ENCODE measurements at regions not wholly inside any gene's neighbourhood (a gene's known extent, or its start where the extent isn't known, plus 50 kb on each side); places are given as distances from the start of the nearest gene placed in this dataset.
"Not testable (repeated sequence)": the region's sequence is repeated elsewhere in the genome, so short reads cannot be mapped to it uniquely, and the experiment has no call there.

DNA sequence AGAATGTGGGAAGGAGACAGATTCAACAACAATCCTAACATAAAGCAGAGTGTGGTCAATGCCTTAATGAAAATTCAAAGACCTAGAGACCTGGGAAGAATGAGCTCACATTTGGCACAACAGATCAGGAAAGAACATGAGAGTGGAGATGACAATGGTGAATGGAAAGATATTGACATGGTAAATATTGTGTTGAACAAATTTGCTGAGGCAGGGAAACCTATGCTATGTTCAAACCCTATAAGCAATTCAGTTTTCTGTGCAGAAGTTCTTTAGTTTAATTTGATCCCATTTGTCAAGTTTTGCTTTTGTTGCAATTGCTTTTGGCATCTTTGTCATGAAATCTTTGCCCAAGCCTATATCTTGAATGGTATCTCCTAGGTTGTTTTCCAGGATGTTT is 199.4 kb upstream of the LRRTM4 start:
- H3K27ac Mint-ChIP-seq (ENCODE audit: unreplicated experiment), result no peak overlapping the region
- TF ChIP-seq, protein P1, sequence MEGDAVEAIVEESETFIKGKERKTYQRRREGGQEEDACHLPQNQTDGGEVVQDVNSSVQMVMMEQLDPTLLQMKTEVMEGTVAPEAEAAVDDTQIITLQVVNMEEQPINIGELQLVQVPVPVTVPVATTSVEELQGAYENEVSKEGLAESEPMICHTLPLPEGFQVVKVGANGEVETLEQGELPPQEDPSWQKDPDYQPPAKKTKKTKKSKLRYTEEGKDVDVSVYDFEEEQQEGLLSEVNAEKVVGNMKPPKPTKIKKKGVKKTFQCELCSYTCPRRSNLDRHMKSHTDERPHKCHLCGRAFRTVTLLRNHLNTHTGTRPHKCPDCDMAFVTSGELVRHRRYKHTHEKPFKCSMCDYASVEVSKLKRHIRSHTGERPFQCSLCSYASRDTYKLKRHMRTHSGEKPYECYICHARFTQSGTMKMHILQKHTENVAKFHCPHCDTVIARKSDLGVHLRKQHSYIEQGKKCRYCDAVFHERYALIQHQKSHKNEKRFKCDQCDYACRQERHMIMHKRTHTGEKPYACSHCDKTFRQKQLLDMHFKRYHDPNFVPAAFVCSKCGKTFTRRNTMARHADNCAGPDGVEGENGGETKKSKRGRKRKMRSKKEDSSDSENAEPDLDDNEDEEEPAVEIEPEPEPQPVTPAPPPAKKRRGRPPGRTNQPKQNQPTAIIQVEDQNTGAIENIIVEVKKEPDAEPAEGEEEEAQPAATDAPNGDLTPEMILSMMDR (IDR thresholded peaks at IDR 0.05; ENCODE audit: insufficient read depth in 1 of 2, low read depth in 1 of 2, low read length in 1 of 2, severe bottlenecking in 1 of 2, unreplicated experiment in 1 of 2), result no peak
- DNase-seq, result no peak
- no peaks in the 10 kb centered on the region for H3K9me3 ChIP-seq
- no peaks in the 10 kb centered on the region for H3K36me3 ChIP-seq (ENCODE audit: control insufficient read depth, insufficient read depth, low read length)
- H3K27me3 ChIP-seq (replicated peaks; ENCODE audit: control insufficient read depth, insufficient read depth, low read length), result no peaks in the 10 kb centered on the region
- H3K4me3 Mint-ChIP-seq (ENCODE audit: unreplicated experiment), result no peak overlapping the region
- H3K36me3 Mint-ChIP-seq (ENCODE audit: insufficient read depth, unreplicated experiment), result no peaks in the 10 kb centered on the region
- H3K9me3 Mint-ChIP-seq (ENCODE audit: unreplicated experiment), result no peaks in the 10 kb centered on the region
- H3K4me1 ChIP-seq, result no peaks in the 10 kb centered on the region
- intact Hi-C loops (cut with micrococcal nuclease; ENCODE audit: unreplicated experiment), result loop anchor here (10.0 kb wide), 1 partner anchor 317 kb away; no protein-coding TSS in a partner anchor
- H3K27me3 Mint-ChIP-seq (ENCODE audit: insufficient read depth, unreplicated experiment), result no peaks in the 10 kb centered on the region
- peaks cover 5% of the 10 kb centered on the region for H3K4me1 Mint-ChIP-seq (ENCODE audit: low read depth, unreplicated experiment)
- ChIA-PET CTCF (no interaction called here), POLR2A (no interaction called here)
- H3K4me3 ChIP-seq (ENCODE audit: low read depth, low read length), result no peak overlapping the region
- BruUV-seq (replicated peaks), result no TSS peak

DNA sequence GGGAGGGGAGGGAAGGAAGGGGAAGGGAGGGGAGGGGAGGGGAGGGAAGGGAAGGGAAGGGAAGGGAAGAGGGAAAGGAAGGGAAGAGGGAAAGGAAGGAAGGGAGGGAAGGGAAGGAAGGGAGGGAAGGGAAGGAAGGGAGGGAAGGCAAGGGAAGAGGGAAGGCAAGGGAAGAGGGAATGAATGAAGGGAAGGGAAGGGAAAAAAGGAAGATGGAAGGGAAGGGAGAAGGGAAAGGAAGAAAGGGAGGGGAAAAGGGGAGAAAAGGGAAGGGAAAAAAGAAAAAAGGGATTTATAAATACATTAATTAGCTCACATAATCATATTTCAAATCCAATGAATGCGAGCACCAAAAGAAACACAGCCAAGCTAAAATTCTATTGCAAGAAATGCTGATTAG is 202.9 kb upstream of the LRRTM4 start:
- ChIA-PET CTCF (no interaction called here), POLR2A (no interaction called here)
- intact Hi-C loops (cut with micrococcal nuclease; ENCODE audit: unreplicated experiment), result loop anchor here (10.0 kb wide), 1 partner anchor 320 kb away; no protein-coding TSS in a partner anchor
- Mint-ChIP-seq H3K27ac (ENCODE audit: unreplicated experiment) (no peak overlapping the region), H3K4me1 (ENCODE audit: low read depth, unreplicated experiment) (peaks cover 5% of the 10 kb centered on the region), H3K36me3 (ENCODE audit: insufficient read depth, unreplicated experiment) (no peaks in the 10 kb centered on the region), H3K4me3 (ENCODE audit: unreplicated experiment) (no peak overlapping the region), H3K9me3 (ENCODE audit: unreplicated experiment) (no peaks in the 10 kb centered on the region), H3K27me3 (ENCODE audit: insufficient read depth, unreplicated experiment) (no peaks in the 10 kb centered on the region)
- H3K4me3 ChIP-seq (ENCODE audit: low read depth, low read length), result no peak overlapping the region
- TF ChIP-seq, protein P1 (IDR thresholded peaks at IDR 0.05; ENCODE audit: insufficient read depth in 1 of 2, low read depth in 1 of 2, low read length in 1 of 2, severe bottlenecking in 1 of 2, unreplicated experiment in 1 of 2), result no peak
- H3K4me1 ChIP-seq, result no peaks in the 10 kb centered on the region
- BruUV-seq (replicated peaks), result no TSS peak
- DNase-seq, result no peak
- no peaks in the 10 kb centered on the region for H3K9me3 ChIP-seq
- H3K36me3 ChIP-seq (ENCODE audit: control insufficient read depth, insufficient read depth, low read length), result no peaks in the 10 kb centered on the region
- H3K27me3 ChIP-seq (replicated peaks; ENCODE audit: control insufficient read depth, insufficient read depth, low read length), result no peaks in the 10 kb centered on the region

DNA sequence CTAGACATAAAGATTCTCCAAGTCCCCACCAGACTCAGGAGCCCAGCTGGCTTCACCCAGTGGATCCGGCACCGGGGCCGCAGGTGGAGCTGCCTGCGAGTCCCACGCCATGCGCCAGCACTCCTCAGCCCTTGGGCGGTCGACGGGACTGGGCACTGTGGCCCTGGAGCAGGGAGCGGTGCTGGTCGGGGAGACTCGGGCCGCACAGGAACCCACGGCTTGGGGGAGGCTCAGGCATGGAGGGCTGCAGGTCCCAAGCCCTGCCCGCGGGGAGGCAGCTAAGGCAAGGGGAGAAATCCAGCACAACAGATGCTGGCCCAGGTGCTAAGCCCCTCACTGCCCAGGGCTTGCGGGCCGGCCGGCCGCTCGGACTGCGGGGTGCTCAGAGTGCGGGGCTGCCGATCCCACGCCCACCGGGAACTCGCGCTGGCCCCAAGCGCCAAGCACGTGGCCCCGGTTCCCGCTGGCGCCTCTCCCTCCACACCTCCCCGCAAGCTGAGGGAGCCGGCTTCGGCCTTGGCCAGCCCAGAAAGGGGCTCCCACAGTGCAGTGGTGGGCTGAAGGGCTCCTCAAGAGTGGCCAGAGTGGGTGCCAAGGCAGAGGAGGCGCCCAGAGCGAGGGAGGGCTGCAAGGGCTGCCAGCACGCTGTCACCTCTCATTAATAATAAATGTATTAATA is 212.6 kb upstream of the LRRTM4 start:
- H3K27me3 Mint-ChIP-seq (ENCODE audit: insufficient read depth, unreplicated experiment); H3K9me3 ChIP-seq; H3K27ac Mint-ChIP-seq (ENCODE audit: unreplicated experiment); H3K36me3 Mint-ChIP-seq (ENCODE audit: insufficient read depth, unreplicated experiment); H3K36me3 ChIP-seq (ENCODE audit: control insufficient read depth, insufficient read depth, low read length); H3K4me3 Mint-ChIP-seq (ENCODE audit: unreplicated experiment); H3K9me3 Mint-ChIP-seq (ENCODE audit: unreplicated experiment); BruUV-seq (replicated peaks); H3K4me1 ChIP-seq; CTCF ChIA-PET; H3K4me1 Mint-ChIP-seq (ENCODE audit: low read depth, unreplicated experiment); POLR2A ChIA-PET; H3K4me3 ChIP-seq (ENCODE audit: low read depth, low read length); DNase-seq; H3K27me3 ChIP-seq (replicated peaks; ENCODE audit: control insufficient read depth, insufficient read depth, low read length): not testable (repeated sequence)
- intact Hi-C loops (cut with micrococcal nuclease; ENCODE audit: unreplicated experiment), result loop anchor here (5.0 kb wide), 1 partner anchor 242 kb away; no protein-coding TSS in a partner anchor
